GM18858 (cell line): ENCODE measurements at regions not wholly inside any gene's neighbourhood (a gene's known extent, or its start where the extent isn't known, plus 50 kb on each side); places are given as distances from the start of the nearest gene placed in this dataset.

Source experiments
- ATAC-seq: cut with Tn5 transposase; IDR thresholded peaks from one replicate; pipeline ENCODE4 v1.9.1; 2021; ENCODE audit not compliant: unreplicated experiment

DNA sequence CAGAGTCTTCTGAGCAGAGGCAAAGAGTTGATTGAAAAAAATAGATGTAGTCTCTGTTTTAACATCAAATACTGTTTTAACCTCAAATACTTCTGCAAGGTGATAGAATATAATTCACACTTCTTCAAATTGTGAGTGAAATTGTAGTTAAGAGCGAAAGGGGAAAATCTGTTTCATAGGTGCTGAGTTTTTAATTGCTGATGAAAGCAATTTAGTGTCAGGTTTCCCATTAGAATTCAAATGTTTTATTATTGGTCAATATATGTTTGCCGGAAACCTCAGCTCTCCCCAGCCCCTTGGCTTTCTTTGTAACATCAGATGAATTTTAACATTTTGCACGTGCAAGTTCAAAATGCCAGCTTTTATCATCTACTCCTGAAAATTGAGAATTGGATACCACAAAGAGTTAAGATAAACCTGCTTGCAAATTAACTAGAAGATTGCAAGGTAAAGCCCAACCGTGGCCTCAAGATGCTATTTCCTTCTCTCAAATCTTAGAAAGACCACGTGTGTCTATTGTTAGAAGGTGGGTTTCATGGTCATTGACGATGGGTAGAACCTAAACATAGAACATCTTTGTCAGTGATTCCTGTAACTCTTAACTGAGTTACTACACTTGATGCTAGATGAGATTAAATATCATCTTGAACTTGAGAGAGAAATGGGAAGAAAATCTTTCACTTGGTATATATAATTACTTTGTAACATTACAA, 1824.2 kb upstream of the TENM3 start:
- no peak for ATAC-seq

DNA sequence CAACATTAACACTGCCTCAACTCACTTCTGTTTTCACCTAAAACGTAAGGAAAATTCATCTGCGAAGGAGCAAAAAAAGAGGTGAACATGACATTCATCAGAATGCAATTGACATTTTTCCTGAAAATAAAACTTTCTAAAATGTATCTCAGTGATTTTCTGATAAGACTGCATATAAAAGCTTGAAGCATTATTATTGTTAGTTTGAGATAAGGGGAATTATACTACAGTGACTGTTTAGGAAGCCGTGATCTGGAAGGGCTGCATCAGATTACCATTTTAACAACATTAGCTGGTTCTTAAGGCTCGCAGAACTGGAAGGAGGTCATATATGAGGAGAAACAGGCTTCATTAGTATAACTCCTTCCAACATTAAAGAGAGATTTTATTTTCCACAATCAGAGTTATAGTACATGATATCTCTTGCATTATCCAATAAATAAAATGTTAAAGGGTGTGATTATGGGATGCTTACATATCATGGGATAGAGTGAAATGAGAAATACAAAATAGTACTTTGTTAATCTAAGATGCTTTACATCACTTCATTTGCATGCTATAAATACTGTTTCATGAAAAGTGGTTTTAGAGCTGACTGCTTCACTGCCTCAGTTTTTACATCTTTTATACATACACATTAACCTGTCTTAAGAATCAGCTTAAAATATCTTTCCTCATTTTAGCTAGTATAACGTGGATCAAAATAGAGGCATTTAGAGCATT, 1820.1 kb upstream of the TENM3 start:
- ATAC-seq = no peak

GRCh38 chr4:180423712-180424057, 1819.5 kb upstream of the TENM3 start:
- ATAC-seq = no peak

DNA sequence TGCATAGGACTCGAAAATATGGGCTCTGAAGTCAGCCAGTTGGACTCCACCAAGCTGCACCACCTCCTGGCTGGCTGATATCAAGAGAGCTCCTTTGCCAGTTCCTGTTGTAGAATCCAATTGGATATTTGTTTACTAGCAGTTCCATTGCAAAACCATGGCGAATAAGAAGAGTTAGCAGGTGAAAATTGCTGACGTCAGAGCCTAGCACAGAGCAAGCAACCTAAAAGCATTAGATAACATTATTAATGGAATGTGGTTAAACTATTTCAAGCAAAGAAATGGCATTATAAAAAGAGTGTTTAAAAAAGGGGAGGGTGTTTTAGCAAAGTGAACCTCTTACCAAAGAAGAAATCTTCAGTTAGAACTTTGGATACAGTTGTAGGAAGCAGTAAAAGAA, 1816.3 kb upstream of the TENM3 start:
- ATAC-seq = no peak

GRCh38 chr4:180430283-180430682, 1812.9 kb upstream of the TENM3 start:
- no peak for ATAC-seq

DNA sequence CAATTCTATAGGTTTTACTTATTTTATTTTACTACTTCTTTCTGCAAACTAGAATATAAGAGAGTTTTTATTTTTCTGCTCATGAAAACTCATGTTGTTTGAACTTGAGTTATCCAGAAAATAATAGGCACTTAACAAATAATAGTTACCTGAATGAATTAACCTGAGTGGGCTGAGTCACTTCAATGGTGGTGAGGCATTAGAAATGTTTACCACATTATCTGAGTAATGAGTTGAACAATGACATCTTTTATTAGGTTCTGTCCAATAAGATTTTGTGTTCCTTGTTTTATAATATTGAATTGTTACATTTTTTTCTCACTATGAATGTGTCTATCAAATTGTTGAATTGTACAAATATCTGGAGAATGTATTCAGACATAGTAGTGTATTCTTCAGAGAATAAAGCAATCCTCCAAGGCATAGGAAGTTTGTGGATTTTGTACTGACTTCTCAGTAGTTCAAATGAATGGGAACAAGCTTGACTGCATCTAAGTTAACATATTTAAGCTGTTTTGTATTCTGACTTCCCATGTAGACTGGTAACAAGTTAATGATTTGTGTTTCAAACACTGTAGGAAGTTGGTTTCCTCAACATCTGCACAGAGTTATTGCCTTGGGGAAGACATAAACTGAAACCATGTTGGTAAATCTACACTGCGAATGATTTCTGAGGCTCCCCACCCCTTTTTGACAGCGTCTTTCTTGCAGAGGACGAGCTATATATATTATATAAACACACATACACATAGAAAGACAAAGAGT, 1808.9 kb upstream of the TENM3 start:
- ATAC-seq = peak; percentile 82

DNA sequence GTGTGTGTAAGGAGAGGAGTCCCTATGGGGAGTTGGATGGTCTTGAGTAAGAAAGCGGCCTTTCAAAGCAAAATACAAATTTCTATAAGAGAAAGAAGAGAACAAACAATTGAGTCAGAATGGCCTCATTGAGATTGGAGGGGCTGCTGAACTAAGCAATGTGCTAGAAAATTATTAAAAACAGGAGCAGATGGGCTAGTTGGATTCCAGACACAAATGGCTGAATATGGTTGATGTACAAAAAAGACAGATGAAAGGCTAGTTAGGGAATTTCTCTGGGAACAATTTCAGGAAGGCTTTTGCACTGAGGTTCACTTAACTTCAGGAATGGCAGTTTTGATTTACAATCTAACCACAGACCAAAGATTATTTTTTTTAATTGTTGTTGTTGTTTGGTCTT, 1806.8 kb upstream of the TENM3 start:
- no peak for ATAC-seq

- no peak for ATAC-seq
Measured at GRCh38 chr4:180437601-180438000, 1805.6 kb upstream of the TENM3 start.

DNA sequence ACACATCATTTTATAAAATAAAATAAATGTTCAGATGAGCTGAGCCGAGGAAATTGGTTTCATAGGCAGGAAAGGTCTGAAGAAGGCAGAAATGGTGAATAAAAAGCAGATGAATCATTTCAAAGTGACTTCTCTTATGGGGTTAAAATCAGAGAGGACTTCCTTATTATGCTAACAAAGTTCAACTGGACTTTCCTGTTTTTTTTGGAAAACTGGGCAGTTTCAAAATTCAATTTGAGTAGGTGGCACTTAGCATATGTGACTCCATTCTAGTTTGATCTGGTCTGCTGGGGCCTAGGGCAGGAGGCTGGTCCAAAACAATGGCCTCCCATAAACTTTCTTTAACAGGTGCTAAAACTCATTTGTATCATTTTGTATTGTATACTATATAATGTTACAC, 1794.9 kb upstream of the TENM3 start:
- ATAC-seq = no peak

DNA sequence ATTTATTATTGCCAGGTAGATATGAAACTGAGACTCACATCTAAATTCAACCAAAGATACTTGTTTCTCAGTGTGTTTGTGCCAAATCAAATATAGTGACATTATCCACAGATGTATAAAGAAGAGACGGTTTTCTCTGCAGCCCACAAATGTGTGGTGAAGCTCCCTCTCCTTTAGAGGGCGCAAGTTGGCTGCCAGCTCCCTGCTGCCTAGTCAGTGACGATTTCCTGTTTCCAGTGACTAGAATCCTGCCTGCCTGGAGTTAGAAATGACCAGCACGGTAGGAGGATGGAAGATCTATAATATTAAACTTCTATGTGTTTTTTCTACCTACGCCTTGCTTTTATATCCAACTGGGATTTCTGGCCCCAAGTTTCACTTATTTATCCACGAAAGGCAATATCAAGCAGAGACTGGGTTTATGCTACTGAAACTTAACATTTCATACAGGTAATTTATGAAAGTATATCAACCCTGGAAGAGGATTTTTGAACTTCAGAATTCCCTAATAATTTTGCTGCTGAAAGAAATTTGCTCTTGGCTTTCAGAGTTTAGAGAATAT, 1793.7 kb upstream of the TENM3 start:
- ATAC-seq = peak; percentile 80

DNA sequence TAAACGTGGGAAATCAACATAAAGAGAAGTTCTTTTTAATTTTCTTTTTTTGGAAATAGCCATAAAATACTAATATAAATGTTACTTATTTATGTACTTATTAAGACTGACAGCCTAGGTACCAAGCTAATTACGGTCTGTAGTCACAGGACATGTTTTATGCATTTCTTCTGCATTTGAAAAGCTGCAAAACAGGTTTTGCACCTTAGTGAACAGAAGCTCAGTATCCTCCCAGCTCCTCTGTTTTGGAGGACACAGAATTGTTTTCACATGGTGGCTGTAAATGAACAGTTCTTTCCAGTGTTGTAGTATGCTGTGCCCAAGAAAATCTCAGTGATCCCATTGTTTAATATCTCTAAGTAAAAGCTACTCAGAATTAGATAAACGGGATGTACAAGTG, 1788.0 kb upstream of the TENM3 start:
- ATAC-seq = no peak

DNA sequence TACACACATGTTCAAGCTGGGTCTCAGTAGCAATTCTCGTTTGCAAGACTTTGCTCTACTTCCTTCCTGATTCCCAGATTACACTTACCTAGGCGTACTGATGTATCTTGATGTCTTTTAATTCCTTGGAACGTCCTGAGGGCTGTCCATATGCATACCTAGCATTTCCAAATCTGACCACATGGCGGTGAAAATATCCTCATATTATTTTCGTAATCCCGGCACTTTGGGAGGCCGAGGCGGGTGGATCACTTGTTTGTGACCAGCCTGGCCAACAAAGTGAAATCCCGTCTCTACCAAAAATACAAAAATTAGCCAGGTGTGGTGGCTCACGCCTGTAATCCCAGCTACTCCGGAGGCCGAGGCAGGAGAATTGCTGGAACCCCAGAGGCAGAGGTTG, 1786.3 kb upstream of the TENM3 start:
- ATAC-seq = no peak

GRCh38 chr4:180462116-180462515, 1781.1 kb upstream of the TENM3 start:
- no peak for ATAC-seq

DNA sequence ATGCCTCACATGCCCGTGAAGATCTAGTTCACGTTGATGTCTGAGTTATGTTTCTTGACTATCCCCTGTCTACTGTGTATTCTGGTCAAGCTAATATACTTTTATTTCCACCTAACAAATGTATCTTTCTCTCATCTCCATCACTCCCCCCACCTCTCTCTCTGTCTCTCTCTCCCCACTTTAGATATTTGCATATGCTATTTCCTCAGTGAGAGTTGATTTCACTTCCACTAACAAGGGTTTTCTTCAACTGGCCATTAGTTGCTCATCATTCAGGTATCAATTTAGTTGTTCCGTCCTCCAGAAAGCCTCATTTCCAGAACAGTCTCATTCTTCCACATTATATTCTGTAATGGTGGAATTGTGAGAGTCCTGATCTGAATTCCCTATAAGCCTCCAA, 1777.8 kb upstream of the TENM3 start:
- peak; percentile 65 for ATAC-seq

DNA sequence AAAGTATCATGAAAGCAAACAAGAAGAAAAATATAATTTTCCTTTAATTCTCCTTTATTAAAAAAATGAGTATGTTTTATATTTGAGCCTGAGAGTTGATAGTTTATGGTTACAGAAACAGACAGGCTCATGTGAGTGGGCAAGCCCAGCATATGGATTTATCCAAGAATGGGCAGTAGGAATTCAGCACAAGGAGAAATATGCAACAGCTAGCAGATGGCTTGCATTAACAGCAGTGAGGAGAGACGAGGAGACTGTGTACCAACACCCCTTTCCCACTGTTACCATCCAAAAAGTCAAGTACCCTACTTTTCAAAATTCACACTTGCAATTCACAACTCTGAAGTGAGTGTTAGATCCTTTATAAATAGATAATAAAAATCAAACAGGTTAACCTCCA, 1760.2 kb upstream of the TENM3 start:
- no peak for ATAC-seq

GRCh38 chr4:180485407-180485806, 1757.8 kb upstream of the TENM3 start:
- ATAC-seq = no peak

DNA sequence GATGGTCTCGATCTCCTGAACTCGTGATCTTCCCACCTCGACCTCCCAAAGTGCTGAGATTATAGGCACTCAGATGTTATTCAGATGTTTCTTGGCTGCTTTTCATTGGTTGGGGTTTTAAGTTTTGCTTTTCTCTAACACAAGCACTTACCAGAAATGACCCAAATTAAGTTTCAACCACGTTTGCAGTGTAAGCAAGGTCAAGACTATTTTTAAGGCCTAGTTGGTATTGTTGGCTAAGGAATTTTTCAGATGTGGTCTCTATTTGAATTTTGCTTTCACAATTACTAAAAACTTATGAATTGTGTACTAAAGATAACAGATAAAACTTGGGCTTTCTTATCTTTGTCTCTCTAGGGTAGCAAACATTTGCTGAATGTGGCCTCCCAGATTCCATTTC, 1756.9 kb upstream of the TENM3 start:
- no peak for ATAC-seq

- ATAC-seq = no peak
Measured at GRCh38 chr4:180489787-180490186, 1753.4 kb upstream of the TENM3 start.

GRCh38 chr4:180491210-180491609, 1752.0 kb upstream of the TENM3 start:
- no peak for ATAC-seq

DNA sequence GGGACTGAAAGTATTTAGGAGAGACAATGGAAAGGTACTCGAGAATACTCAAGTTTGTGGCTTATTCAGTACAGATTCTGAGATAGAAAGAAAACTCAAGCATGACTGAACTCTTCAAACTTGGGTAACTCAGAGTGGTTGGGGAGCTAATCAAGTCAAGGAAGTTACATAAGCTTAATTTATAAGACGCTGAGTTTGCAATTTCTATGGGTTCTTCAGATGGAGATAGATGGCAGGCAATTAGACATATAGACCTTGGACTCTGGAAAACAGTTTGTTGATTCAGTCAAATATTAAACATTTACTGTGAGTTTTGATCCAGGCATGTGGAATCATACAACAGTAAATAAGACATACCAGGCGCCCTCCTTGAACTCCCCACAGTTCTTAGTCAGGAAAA, 1749.9 kb upstream of the TENM3 start:
- no peak for ATAC-seq

- ATAC-seq = no peak
Measured at GRCh38 chr4:180500154-180500553, 1743.0 kb upstream of the TENM3 start.
